Psoas muscle (tissue), 7 donors: ENCODE measurements at regions not wholly inside any gene's neighbourhood (a gene's known extent, or its start where the extent isn't known, plus 50 kb on each side); places are given as distances from the start of the nearest gene placed in this dataset.

Experiments used
- ATAC-seq, 4 donors: fragments of 200-7000 bp; cut with Tn5 transposase; one replicate each; pipeline ENCODE4 v1.9.1; 2020; ENCODE audit warnings: moderate library complexity in 3 of 4, mild to moderate bottlenecking in 2 of 4
- DNase-seq, 2 donors: peaks; one replicate each; pipeline ENCODE4 v3.0.0-alpha.2; 2020
- H3K27ac ChIP-seq: fragments of 200-600 bp; one replicate; pipeline ENCODE4 v1.8.0; 2022
- H3K27me3 ChIP-seq, 3 donors: fragments of 200-600 bp in 1 of 3; one replicate each; pipeline versions ENCODE4 v1.6.1 to v1.8.0; 2013 to 2022; ENCODE audit warnings: low read length in 2 of 3, mild to moderate bottlenecking in 2 of 3, moderate library complexity in 1 of 3; ENCODE audit not compliant: insufficient read depth in 3 of 3
- H3K36me3 ChIP-seq, 2 donors: fragments of 200-600 bp in 1 of 2; one replicate each; pipeline versions ENCODE4 v1.6.1 to v1.8.0; 2013 to 2022; ENCODE audit warnings: low read depth in 1 of 2, mild to moderate bottlenecking in 1 of 2, moderate library complexity in 1 of 2; ENCODE audit not compliant: insufficient read depth in 1 of 2
- H3K4me1 ChIP-seq: fragments of 200-600 bp; one replicate; pipeline ENCODE4 v1.8.0; 2022
- H3K4me3 ChIP-seq: fragments of 200-600 bp; one replicate; pipeline ENCODE4 v1.8.0; 2022; ENCODE audit warnings: mild to moderate bottlenecking
- H3K9me3 ChIP-seq: fragments of 200-600 bp; one replicate; pipeline ENCODE4 v1.8.0; 2022
- CTCF ChIP-seq: fragments of 200-600 bp; IDR thresholded peaks from one replicate; pipeline ENCODE4 v1.8.0; 2022; ENCODE audit warnings: antibody characterized with exemption
- WGBS, 3 donors: extraction: QIAGEN DNeasy Blood & Tissue Kit; methylation state at CpG; one replicate each; pipeline versions ENCODE4 v1.1.6 to v1.1.7; 2013; 5-methylcytosine and 5-hydroxymethylcytosine counted together
- intact Hi-C, 2 donors: fragments of 100-400 bp; cut with DNase I; formaldehyde crosslinking; loops; one replicate each; pipeline versions ENCODE4 v1.11.0 to v1.14.2; 2022
- donor health status: healthy with polysubstance abuse.
- donor health status: DM: no; HTN: no; CAD: no; lungs with moderate emphysema.
- donor health status: Bipolar disorder and iron deficiency.
- donor health status: healthy.
- donor health status: DM: yes; HTN: yes; CAD: no.
- donor health status: DM: no; HTN: no; CAD: no.
- donor health status: DM: yes; HTN: yes; CAD: no.

DNA sequence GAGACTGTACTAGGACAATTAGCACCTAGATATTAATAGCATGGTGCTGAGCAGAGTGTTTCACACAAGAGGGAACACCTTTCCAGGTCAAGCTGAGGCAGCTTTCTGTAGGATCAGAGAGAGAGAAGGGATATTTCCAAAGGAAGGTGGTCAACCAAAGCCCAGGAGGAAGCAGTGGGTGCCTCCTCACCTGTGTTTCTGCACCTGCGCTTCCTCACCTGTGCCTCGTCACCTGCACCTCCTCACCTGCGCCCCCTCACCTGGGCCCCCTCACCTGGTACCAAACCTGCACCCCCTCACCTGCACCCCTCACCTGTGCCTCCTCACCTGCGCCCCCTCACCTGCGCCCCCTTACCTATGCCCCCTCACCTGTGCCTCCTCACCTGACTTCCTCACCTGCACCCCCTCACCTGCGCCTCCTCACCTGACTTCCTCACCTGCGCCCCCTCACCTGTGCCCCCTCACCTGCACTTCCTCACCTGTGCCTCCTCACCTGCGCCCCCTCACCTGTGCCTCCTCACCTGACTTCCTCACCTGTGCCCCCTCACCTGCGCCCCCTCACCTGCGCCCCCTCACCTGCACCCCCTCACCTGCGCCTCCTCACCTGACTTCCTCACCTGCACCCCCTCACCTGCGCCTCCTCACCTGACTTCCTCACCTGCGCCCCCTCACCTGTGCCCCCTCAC lies 67.9 kb downstream of the TTLL2 start:
- DNase-seq (no peak), ATAC-seq (no peak)
- H3K9me3 ChIP-seq = no peaks in the 10 kb centered on the region
- intact Hi-C loops = no loop called here
- H3K27ac ChIP-seq = no peak overlapping the region
- H3K36me3 ChIP-seq = no peaks in the 10 kb centered on the region
- H3K4me1 ChIP-seq = no peaks in the 10 kb centered on the region
- H3K27me3 ChIP-seq = no peaks in the 10 kb centered on the region
- TF ChIP-seq CTCF = no peak
- WGBS, 3 donors = 80 to 92% (median 85%) methylated on average over 7 to 13 of the region's 13 CpGs
- H3K4me3 ChIP-seq = no peak overlapping the region

DNA sequence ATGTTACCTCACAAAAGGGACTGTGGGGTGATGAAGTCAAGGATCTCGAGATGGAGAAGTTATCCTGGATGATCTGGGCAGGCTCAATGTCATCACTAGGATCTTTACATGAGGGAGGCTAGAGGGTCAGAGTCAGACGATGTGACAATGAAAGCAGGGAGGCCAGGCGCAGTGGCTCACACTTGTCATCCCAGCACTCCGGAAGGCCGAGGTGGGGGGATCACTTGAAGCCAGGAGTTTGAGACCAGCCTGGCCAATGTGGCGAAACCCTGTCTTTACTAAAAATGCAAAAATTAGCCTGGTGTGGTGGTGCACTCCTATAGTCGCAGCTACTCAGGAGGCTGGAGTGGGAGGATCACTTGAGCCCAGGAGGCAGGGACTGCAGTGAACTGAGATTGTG lies 68.8 kb downstream of the TTLL2 start:
- intact Hi-C loops = no loop called here
- Histone ChIP-seq H3K4me3 (no peak overlapping the region), H3K36me3 (no peaks in the 10 kb centered on the region), H3K9me3 (no peaks in the 10 kb centered on the region), H3K4me1 (no peaks in the 10 kb centered on the region), H3K27me3 (no peaks in the 10 kb centered on the region), H3K27ac (no peak overlapping the region)
- WGBS, 3 donors = 85 to 89% (median 87%) methylated on average over 7 of the region's 7 CpGs
- no peak for ATAC-seq
- TF ChIP-seq CTCF = no peak
- DNase-seq = no peak

GRCh38 chr6:167394339-167394738 lies 69.5 kb downstream of the TTLL2 start:
- no peak for ATAC-seq
- DNase-seq = no peak
- no peaks in the 10 kb centered on the region for H3K4me1 ChIP-seq
- no peak overlapping the region for H3K27ac ChIP-seq
- H3K9me3 ChIP-seq = no peaks in the 10 kb centered on the region
- no peaks in the 10 kb centered on the region for H3K27me3 ChIP-seq
- intact Hi-C loops = no loop called here
- TF ChIP-seq CTCF = no peak
- no peak overlapping the region for H3K4me3 ChIP-seq
- H3K36me3 ChIP-seq = no peaks in the 10 kb centered on the region
- WGBS, 3 donors = 39 to 58% (median 43%) methylated on average over 8 of the region's 8 CpGs

- no peak overlapping the region for H3K27ac ChIP-seq
- DNase-seq = no peak
- no peaks in the 10 kb centered on the region for H3K9me3 ChIP-seq
- no peak for TF ChIP-seq CTCF
- WGBS, 3 donors = 88 to 92% (median 89%) methylated on average over 19 of the region's 19 CpGs
- no peak overlapping the region for H3K4me3 ChIP-seq
- ATAC-seq = no peak
- H3K27me3 ChIP-seq = peaks cover 0 to 1% (median 0%) of the 10 kb centered on the region in 3 donors
- H3K36me3 ChIP-seq = no peaks in the 10 kb centered on the region
- no peaks in the 10 kb centered on the region for H3K4me1 ChIP-seq
- intact Hi-C loops = no loop called here
Observed at GRCh38 chr6:167394820-167395219, 69.9 kb downstream of the TTLL2 start.

DNA sequence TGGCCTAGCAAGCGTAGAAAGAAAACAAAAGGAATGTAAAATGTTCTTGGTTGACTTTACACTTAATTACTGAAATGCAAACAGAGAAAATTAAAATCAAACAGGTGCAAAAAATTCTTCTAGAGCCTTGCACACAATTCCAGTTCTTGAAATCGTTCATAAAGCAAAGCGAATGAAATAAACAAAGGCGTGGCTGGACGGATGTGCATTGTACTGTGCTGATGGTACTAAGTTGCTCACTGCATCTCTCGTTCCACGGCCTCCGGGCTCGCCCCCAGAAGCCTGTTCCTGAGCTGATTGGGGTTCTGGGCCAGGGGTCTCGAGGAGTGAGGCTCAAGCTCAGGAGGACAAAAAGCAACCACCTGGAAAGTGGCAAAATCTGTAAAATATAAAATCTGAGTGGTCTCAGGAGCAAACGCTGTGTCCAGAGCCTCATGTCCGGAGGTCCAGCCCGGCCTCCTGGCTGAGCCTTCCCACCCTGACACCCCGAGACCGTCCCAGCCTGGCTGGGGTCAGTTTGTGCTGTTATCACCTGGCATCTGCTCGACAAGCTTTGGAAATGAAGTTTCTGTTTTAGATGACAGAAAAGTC lies 71.3 kb downstream of the TTLL2 start:
- H3K27ac ChIP-seq = no peak overlapping the region
- TF ChIP-seq CTCF = no peak
- no peaks in the 10 kb centered on the region for H3K4me1 ChIP-seq
- ATAC-seq (no peak), DNase-seq (no peak)
- peaks cover 0 to 5% (median under 1%) of the 10 kb centered on the region in 3 donors for H3K27me3 ChIP-seq
- no peaks in the 10 kb centered on the region for H3K36me3 ChIP-seq
- intact Hi-C loops = no loop called here
- 80 to 85% (median 83%) methylated on average over 16 of the region's 16 CpGs for WGBS, 3 donors
- H3K9me3 ChIP-seq = no peaks in the 10 kb centered on the region
- no peak overlapping the region for H3K4me3 ChIP-seq
